ENCODE measurements at regions not wholly inside any gene's neighbourhood (a gene's known extent, or its start where the extent isn't known, plus 50 kb on each side); places are given as distances from the start of the nearest gene placed in this dataset.
"Not testable (repeated sequence)": the region's sequence is repeated elsewhere in the genome, so short reads cannot be mapped to it uniquely, and the experiment has no call there.

DNA sequence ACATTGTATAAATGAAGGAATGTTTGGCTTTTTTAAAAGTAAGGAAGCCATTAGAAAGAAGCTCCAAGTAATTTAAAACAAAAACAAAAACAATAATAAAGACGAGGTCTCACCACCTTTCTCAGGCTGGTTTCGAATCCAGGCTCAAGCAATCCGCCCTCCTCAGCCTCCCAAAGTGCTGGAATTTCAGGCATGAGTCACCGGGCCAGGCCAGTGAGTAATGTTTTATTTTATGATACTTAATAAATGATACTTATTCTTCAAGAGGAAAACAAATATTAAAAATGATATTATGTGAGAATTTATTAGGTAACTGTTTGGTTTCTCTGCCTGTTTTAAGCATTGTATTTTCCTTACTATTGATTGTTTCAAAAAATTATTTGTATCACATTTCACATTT lies 201.4 kb upstream of the BRINP3 start:
- no peak for DNase-seq (ENCODE audit: low read depth)

DNA sequence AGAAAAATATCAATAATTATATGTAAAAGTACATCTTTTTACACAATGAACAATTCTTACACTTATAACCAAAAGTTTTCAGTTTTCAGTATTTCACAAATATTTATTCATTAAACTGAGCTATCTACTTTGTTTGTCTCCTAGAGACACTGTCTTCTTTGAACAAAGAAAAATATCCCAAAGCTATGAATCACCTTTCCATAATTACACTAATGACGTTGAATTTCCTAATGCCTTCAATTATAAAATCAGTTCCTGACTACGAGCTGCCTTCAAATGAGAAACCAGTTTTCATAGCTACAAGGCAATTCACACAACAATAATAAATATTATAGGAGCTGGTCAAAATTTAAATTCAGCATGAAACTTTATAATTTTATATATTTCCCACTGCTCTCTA lies 201.8 kb upstream of the BRINP3 start:
- DNase-seq (ENCODE audit: low read depth) = no peak

GRCh38 chr1:190679983-190680382 lies 202.3 kb upstream of the BRINP3 start:
- DNase-seq (ENCODE audit: low read depth) = no peak

DNA sequence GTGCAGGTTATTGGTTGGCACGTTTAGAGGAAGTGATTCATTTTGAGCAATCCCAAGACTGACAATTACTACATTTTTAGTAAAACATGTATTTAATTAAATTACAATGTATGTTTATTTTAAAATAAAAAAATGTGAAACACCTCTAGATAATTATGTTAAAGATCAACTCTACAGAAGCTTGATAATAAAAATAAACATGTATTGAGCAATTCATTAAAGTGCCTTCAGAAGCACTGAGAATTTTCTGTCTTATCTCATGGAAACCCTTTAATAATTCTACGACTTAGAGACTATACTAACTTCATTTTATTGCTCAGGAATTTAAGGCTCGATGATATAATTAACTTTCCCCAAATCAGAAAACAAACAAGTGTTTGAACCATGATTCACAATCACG lies 208.0 kb upstream of the BRINP3 start:
- no peak for DNase-seq (ENCODE audit: low read depth)

DNA sequence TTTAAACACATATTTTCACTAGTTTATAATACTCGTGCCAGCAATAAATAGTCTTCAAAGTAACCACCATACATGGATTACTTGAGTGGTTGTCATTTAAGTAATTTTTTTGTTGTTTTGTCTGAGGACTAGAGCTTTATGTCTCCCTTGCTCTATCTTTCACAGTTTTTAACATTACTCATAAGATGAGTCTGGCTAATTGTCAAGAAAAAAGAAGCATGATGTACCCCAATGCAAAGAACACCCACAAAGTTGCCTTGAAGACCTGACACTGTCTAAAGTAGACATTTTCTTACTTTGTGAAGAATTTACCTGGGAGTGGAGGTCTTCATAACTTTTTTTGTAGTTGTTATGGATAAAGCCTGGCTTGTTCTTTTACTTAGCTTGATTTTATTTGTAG lies 210.4 kb upstream of the BRINP3 start:
- DNase-seq (ENCODE audit: low read depth) = no peak

DNA sequence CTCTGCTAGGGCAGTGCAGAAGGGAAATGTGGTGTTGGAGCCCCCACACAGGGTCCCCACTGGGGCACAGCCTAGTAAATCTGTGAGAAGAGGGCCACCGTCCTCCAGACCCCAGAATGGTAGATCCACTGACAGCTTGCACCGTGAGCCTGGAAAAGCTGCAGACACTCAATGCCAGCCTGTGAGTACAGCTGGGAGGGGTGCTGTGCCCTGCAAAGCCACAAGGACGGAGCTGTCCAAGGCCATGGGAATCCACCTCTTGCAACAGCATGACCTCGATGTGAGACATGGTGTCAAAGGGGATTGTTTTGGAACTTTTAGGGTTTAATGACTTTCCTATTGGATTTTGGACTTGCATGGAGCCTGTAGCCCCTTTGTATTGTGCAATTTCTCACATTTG lies 220.8 kb upstream of the BRINP3 start:
- not testable (repeated sequence) for DNase-seq (ENCODE audit: low read depth)

- DNase-seq (ENCODE audit: low read depth) = no peak
These were observed 221.5 kb upstream of the BRINP3 start for GRCh38 chr1:190699165-190699564.

- DNase-seq (ENCODE audit: low read depth) = no peak
These were observed 230.9 kb upstream of the BRINP3 start for GRCh38 chr1:190708418-190709057.

DNA sequence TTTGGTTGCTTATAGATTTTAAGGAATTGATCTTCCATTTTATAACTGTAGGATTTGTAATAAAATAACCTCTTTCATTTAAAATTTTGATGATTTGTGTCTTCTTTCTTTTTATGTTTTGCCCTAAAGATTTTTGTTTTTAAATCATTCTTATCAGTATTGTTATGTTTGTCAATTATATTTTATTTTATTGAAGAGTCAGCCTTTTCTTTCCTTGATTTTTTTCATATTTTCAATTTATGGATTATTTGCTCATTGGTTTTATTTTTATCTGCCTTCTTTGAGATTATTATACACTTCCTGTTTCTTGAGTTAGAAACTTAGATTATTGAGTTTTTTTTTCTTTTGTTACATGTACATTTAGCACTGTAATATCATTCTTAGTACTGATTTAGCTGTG lies 233.4 kb upstream of the BRINP3 start:
- DNase-seq (ENCODE audit: low read depth) = no peak

- DNase-seq (ENCODE audit: low read depth) = no peak
These were observed 239.4 kb upstream of the BRINP3 start for GRCh38 chr1:190717055-190717454.

GRCh38 chr1:190736971-190737590 lies 259.4 kb upstream of the BRINP3 start:
- DNase-seq (ENCODE audit: low read depth) = no peak

DNA sequence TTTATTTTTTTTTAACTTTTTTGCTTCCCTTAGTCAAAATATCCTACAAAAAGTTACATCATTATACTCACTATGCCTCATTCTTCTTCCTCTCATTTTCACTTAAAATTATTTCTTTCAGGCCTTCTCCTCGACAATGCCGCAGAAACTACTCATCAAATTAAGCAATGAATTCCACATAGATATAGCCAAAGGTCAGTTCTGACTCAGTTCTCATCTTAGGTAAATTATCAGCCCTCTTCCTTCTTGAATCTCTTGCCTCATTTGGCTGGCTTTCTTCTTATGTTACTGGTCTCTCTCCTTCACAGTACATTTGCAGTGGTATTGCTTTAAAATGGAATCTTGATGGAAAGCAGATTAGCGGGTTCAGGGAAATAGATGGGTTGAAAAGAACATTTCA lies 260.7 kb upstream of the BRINP3 start:
- no peak for DNase-seq (ENCODE audit: low read depth)

DNA sequence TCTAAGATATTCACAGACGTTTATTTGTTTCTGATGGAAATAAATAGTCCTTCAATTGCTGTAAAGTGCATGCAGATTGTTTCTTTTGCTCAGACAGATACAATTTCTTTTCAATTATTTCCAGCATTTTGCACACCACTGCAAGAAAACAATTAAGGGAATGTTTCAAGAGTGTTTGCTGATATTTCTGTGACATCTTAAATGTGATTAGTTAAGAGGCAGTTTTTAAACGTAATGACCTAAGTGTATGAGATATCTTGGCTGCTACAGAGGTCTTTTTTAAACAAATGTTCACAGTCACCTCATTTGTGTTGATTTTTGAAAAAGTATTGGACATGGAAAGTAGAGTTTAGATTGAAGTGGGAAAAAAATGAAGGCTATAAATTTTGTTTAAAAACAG lies 262.3 kb upstream of the BRINP3 start:
- no peak for DNase-seq (ENCODE audit: low read depth)

- DNase-seq (ENCODE audit: low read depth) = no peak
These were observed 270.0 kb upstream of the BRINP3 start for GRCh38 chr1:190747704-190748103.

GRCh38 chr1:190752131-190752530 lies 274.5 kb upstream of the BRINP3 start:
- no peak for DNase-seq (ENCODE audit: low read depth)

- no peak for DNase-seq (ENCODE audit: low read depth)
These were observed 277.0 kb upstream of the BRINP3 start for GRCh38 chr1:190754666-190755065.

DNA sequence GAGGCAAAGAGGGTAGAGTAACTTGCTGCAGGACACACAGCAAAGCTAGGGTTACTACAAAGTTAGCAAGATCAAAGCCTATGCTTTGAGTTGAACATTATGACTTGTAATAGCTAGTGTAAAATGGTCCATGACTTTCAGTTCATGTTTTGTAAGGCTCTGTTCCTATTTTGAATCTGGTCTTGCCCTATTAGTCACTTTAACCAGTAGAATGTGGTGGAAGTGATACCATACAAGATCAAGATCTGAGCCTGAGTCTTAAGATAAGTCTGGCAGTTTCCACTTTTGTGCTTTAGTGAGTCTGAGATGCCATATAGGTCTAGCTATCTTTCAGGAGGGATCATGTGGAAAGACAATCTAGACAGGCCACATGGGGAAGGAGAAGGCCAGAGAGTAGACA lies 282.1 kb upstream of the BRINP3 start:
- DNase-seq (ENCODE audit: low read depth) = no peak

DNA sequence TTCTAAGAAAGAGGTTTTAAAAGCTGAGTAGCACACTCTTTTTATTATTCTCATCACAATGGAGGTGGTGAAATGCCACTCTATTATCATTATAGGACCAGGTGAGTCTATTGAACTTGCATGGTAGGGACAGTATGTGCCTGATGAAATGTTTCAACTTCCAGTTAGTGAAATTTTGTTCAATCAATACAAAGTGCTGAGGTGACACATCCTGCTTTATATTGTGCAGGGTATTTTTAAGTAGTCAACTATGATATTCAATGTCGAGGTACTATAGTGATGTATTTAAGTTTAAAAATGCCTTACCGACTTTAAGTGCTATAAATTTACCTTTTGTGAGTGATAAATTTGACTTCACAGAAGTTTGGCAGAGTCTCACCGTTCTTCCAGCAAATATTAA lies 284.7 kb upstream of the BRINP3 start:
- DNase-seq (ENCODE audit: low read depth) = no peak

GRCh38 chr1:190792873-190793272 lies 315.2 kb upstream of the BRINP3 start:
- DNase-seq (ENCODE audit: low read depth) = no peak

DNA sequence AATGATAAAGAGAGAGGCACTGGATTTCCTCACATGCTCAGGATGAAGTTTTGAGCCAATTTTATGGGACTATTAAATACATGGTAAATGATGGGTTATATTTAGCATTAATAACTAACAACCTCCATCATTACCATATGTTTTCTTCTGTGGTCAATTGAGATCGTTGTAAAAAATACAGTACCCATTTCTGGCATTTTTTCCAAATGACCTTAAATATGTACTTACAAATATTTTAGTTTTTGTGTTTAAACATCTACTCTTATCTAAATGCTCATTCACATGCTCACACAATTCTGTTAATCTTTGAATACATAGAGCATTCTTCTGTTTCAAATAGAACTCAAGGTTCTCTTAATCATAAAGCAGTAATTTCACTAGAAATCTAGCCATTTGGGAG lies 330.0 kb upstream of the BRINP3 start:
- DNase-seq (ENCODE audit: low read depth) = no peak

GRCh38 chr1:190808035-190808434 lies 330.4 kb upstream of the BRINP3 start:
- no peak for DNase-seq (ENCODE audit: low read depth)

- DNase-seq (ENCODE audit: low read depth) = no peak
These were observed 331.6 kb upstream of the BRINP3 start for GRCh38 chr1:190809312-190809711.

DNA sequence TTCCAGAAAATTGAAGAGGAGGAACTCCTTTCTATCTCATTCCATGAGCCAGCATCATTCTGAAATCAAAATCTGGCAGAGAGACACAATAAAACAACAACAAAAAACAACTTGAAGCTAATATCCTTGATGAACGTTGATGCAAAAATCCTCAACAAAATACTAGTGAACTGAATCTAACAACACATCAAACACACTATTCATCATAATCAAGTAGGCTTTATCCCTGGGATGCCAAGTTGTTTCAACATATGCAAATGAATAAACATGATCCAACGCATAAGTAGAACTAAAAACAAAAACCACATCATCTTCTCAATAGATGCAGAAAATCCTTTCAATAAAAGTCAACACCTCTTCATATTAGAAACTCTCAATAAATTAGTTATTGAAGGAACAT lies 335.3 kb upstream of the BRINP3 start:
- no peak for DNase-seq (ENCODE audit: low read depth)

- no peak for DNase-seq (ENCODE audit: low read depth)
These were observed 354.8 kb upstream of the BRINP3 start for GRCh38 chr1:190832511-190832910.

Measured in GM04503 (cell line).